ENCODE measurements at regions not wholly inside any gene's neighbourhood (a gene's known extent, or its start where the extent isn't known, plus 50 kb on each side); places are given as distances from the start of the nearest gene placed in this dataset.

- no peak for DNase-seq
Observed at GRCh38 chr13:38618881-38619280, 68.0 kb upstream of the FREM2 start.

- no peak for DNase-seq
Observed at GRCh38 chr13:38620876-38621275, 66.0 kb upstream of the FREM2 start.

- DNase-seq: no peak
Observed at GRCh38 chr13:38624822-38625221, 62.1 kb upstream of the FREM2 start.

- no peak for DNase-seq
Observed at GRCh38 chr13:38628554-38628953, 58.3 kb upstream of the FREM2 start.

GRCh38 chr13:38630780-38631179 lies 56.1 kb upstream of the FREM2 start:
- no peak for DNase-seq

GRCh38 chr13:38635030-38635429 lies 51.8 kb upstream of the FREM2 start:
- DNase-seq: no peak

GRCh38 chr13:38636073-38636472 lies 50.8 kb upstream of the FREM2 start:
- no peak for DNase-seq

GRCh38 chr13:38636761-38637160 lies 50.1 kb upstream of the FREM2 start:
- DNase-seq: no peak
